HL-60 (cell line): ENCODE measurements at regions not wholly inside any gene's neighbourhood (a gene's known extent, or its start where the extent isn't known, plus 50 kb on each side); places are given as distances from the start of the nearest gene placed in this dataset.

Experiments used
- POLR2AphosphoS5 ChIP-seq: IDR thresholded peaks from 2 replicates; pipeline ENCODE4 v1.6.1; 2012; ENCODE audit warnings: low read depth
- REST ChIP-seq: IDR thresholded peaks from 2 replicates; pipeline ENCODE4 v1.6.1; 2012; ENCODE audit warnings: low read depth; ENCODE audit not compliant: insufficient replicate concordance
- SPI1 ChIP-seq: IDR thresholded peaks from 2 replicates; pipeline ENCODE4 v1.6.1; 2012; ENCODE audit warnings: low read depth, mild to moderate bottlenecking, borderline replicate concordance
- TF ChIP-seq, protein P1 (sequence below): IDR thresholded peaks from one replicate; pipeline ENCODE4 v1.5.1; 2011; ENCODE audit warnings: low read length, control low read depth, inconsistent platforms; ENCODE audit not compliant: insufficient read depth

- TF ChIP-seq, protein P1, sequence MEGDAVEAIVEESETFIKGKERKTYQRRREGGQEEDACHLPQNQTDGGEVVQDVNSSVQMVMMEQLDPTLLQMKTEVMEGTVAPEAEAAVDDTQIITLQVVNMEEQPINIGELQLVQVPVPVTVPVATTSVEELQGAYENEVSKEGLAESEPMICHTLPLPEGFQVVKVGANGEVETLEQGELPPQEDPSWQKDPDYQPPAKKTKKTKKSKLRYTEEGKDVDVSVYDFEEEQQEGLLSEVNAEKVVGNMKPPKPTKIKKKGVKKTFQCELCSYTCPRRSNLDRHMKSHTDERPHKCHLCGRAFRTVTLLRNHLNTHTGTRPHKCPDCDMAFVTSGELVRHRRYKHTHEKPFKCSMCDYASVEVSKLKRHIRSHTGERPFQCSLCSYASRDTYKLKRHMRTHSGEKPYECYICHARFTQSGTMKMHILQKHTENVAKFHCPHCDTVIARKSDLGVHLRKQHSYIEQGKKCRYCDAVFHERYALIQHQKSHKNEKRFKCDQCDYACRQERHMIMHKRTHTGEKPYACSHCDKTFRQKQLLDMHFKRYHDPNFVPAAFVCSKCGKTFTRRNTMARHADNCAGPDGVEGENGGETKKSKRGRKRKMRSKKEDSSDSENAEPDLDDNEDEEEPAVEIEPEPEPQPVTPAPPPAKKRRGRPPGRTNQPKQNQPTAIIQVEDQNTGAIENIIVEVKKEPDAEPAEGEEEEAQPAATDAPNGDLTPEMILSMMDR: no peak
- TF ChIP-seq POLR2AphosphoS5 (no peak), SPI1 (no peak), REST (no peak)
These were observed 359.4 kb downstream of the VPS13C start for GRCh38 chr15:61700803-61701202.
